HCEC 1CT (cell line): ENCODE measurements at regions not wholly inside any gene's neighbourhood (a gene's known extent, or its start where the extent isn't known, plus 50 kb on each side); places are given as distances from the start of the nearest gene placed in this dataset.

ENCODE experiments used
- DNase-seq: peaks from one replicate; pipeline ENCODE4 v3.0.0-alpha.2; 2017

GRCh38 chr14:44131861-44132260 lies 375.2 kb downstream of the FSCB start:
- no peak for DNase-seq

GRCh38 chr14:44113769-44114730 lies 393.0 kb downstream of the FSCB start:
- no peak for DNase-seq

DNA sequence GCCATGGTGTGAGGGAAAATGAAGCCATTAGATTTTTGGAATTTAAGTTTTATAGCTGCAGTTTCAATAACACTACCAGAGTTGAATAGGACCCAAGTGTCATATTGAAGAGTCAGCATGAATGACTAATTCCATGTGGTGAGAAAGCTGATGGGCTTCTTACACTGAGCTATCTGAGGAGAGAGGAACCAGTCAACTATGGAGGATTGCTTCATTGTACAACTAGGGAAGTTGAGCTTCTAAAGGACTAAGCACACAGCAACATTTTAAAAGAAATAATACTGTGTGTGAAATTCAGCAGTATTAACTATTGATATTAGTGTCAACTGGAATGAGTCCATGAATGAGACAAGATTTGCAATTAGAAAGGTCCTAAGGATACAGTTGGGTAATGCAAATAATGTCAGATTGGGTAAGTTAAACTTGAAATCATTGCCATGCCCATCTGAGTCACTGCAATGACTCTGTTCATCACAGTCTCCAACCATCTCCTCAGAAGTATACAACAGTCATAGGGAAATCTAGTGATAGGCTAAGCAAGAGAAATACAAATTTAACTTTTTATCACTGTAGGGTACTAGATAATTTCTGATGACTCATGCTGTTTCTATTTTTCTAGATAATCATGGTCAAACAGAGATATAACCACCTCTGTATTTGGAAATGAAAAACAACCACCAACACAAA lies 394.2 kb downstream of the FSCB start:
- no peak for DNase-seq

DNA sequence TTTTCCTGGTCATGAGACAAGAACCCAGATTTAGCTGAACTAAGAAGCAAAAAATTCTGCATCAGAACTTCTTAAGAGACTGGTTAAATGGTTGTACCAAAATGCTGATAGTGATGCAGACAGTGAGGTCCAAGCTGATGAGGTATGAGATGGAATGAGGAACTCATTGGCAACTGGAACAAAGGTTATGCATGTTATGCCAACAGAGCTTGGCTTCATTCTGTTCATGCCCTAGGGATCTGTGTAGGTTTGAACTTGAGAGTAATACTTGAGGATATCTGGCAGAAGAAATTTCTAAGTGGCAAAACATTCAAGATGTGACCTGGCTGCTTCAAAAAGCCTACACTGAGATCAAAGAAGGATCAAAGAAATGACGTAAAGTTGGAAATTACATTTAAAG lies 398.0 kb downstream of the FSCB start:
- DNase-seq = no peak

DNA sequence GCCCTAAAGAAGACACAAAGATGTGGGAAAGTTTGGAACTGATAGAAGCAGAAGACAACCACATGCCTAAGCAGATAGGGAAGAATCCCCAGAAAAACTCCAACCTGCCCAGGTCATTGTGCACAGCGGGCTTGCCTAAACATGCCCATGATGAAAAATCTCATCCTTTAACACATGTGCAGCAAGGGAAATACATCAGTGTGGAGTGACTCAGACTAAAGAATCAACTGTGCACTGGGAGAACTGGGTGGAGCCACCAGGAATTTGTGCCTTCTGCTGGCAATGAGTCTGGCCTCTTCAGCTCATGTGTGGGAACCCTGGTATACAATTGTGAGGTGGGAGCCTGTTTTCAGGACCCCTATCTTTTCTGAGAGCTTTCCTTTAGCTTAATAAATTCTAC lies 398.5 kb downstream of the FSCB start:
- no peak for DNase-seq

DNA sequence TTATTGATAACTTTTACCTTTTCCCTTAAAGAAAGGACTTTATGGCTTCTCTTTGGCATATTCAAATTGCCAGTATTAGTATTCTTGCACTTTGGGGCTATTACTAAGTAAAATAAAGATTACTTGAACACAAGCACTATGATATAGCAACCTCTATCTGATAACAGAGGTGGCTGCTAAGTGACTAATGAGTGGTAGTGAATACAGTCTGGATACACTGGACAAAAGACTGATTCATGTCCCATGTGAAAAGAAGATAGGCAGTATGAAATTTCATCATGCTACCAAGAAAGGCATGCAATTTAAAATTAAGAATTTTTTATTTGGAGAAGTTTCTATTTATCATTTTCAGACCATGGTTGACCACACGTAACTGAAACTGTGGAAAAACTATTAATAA lies 399.9 kb downstream of the FSCB start:
- no peak for DNase-seq

DNA sequence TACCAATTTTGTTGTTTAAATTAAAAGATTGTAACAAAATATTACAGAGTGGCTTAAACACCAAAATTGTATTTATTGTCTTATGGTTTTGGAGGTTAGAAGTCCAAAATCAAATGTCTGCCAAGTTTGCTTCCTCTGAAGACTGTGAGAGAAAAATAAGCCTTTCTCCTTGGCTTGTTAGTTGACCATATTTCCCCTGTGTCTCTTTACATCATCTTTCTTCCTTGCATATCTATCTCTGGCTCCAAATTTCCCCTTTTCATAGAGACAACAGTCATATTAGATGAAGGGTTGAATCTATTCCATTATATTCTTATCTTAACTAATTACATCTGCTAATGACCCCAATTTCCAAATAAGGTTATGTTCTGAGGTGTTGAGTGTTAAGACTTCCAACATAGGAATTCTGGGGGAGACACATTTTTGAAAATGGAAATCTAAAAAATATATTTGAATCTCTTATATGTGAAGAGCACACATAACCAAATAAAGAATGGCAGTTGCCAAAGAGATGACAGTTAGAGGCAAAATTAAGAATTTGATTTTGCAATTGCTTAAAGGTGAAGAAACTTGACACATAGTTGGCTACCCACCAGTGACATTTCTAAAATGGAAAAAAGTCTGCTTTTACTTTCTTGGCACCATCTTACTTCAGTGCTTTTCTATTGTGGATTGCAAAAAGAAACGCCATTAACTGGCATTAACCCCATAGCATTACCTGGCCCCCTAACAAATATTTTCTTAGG lies 407.2 kb downstream of the FSCB start:
- DNase-seq = no peak

GRCh38 chr14:44081146-44081545 lies 425.9 kb downstream of the FSCB start:
- DNase-seq = no peak

GRCh38 chr14:44070046-44070445 lies 437.0 kb downstream of the FSCB start:
- no peak for DNase-seq

DNA sequence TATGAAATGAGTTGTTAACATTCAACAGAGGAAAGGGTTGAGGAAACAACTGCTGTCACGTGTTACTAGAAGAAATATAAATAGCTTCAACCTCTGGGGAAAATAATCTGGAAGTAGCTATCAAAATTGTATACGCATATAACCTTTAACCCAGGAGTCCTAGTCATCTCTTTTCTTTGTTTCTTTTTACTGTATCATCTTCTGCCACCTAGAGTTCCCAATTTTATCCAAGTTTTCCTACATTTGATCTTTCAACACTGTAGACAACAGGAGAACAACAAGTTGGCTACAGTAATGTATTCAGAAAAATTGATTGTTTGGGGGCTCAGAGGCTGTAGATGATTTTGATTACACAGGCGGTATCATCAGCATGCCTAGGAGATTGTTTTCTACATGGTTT lies 453.7 kb downstream of the FSCB start:
- no peak for DNase-seq

DNA sequence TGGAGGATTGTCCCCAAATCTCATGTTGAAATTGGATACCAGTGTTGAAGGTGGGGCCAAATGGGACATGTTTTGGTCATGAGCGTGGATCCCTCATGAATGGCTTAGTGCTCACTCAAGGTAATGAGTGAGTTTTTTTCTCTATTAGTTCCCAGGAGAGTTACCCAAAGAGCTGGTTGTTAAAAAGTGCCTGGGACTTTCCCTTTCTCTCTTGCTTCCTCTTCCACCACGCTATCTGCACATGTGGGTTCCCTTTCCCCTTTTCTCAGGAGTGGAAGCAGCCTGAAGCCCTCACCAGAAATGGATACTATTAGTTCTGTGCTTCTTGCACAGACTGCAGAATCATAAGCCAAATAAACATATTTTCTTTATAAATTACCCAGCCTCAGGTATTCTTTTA lies 465.4 kb downstream of the FSCB start:
- DNase-seq = no peak

- no peak for DNase-seq
Observed at GRCh38 chr14:44040561-44040960, 466.5 kb downstream of the FSCB start.

- DNase-seq = no peak
Observed at GRCh38 chr14:44036248-44036647, 470.8 kb downstream of the FSCB start.

DNA sequence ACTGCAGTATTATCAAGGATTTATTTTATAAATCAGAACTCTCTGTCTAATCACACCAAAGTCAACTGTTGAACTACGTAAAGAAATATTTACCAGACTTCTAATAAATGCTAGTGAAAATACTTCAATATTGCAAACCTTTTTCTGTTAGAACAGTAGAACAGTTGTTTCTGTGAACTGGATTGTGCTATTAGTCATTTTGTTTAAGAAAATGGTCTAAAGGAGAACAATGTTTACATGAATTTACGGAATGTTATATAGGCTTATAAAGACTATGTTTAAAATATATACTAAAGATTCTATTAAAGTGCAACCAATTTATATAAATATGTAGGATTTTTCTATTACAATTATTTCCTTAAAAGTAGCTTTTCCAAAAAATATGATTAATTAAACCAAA lies 471.4 kb downstream of the FSCB start:
- DNase-seq = no peak

DNA sequence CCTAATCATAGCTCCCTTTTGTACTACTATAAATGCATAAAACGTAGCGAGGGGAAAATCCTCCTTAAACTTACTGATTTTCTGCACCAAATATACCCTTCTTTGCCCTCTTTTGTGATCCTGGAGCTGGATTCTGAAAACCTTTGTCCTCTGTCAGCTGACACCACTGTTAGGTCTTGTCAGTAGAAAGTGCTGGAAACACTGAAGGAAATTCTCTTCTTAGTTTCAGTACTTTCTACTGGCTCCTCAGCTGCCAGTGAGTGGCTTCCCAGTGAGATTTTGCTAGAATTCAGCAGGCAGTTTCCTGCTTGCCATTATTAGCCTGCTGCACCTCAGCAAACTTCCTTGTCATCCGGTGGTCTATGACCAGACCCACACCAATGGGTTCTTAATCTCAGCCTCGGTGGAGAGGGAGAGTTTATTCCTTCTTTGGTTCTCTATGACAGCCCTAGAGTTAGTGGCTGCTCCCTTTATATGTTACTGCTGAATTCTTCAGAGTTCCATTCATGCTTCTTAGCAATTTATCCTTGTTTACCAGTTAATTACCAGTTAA lies 476.2 kb downstream of the FSCB start:
- DNase-seq = no peak

GRCh38 chr14:44029933-44030332 lies 477.1 kb downstream of the FSCB start:
- no peak for DNase-seq

- DNase-seq = no peak
Observed at GRCh38 chr14:44027397-44027796, 479.7 kb downstream of the FSCB start.

- no peak for DNase-seq
Observed at GRCh38 chr14:44010595-44010994, 496.5 kb downstream of the FSCB start.

DNA sequence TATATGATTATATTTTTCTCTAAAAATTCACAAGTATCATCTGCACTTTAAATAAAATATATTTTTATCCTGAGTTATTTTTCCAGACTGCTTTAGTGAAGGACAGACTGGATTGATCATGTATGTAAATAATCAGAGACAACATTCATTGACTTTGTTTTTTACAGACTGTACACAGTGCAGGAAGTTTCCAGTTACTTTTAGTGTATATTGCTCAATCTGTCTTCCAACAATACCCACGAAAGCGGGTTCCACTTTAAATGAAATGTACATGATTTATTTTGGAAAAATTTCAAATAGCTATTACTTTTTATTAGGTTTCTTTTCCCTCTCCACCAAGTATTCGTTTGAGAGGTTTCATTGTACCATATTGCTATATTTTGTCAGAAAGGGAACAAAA lies 497.0 kb downstream of the FSCB start:
- no peak for DNase-seq

DNA sequence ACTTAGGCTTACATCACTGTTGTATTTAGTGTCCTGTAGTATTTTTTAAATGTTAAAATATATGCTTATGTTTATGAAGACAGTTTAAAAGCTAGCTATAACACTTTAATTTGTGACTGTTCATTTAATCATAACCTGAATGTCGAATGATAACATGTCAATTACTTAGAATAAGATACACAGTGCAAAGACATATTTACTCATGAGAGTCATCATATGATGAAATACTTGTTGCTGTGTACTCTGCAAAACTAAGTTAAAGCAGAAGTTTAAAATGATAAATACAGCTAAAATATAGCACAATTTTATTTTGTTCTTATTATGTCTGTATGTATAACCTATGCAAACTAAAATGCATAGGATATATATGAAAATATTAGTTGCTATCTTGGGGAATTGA lies 497.4 kb downstream of the FSCB start:
- no peak for DNase-seq

DNA sequence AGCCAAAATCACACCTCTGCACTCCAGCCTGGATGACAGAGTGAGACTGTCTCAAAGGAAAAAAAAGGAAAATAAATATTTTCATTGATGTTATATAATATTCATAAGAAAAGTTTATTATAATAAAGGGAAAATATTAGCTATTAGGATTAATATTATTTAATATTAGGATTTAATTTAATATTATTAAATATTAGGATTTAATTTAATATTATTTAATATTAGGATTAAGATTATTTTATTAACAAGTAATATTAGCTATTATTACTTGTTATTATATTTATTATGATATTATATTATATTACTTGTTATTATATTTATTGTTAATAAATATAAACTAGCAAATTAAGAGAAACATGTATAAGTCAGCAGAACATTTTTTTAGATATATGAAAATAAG lies 518.1 kb downstream of the FSCB start:
- no peak for DNase-seq

DNA sequence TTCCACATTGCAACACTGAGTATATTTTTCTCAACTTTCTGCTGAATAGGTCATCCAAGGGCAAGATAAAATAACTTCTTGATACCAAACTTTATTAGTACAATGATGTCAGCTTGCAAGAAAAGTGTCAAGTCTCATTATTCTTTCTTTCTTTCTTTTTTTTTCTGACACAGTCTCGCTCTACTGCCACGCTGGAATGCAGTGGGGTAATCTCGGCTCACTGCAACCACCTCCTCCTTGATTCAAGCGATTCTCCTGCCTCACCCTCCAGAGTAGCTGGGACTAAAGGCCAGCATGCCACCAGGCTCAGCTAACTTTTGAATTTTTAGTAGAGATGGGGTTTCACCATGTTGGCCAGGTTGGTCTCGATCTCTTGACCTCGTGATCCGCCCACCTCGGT lies 523.4 kb downstream of the FSCB start:
- DNase-seq = no peak

- DNase-seq = no peak
Observed at GRCh38 chr14:43981135-43981768, 525.8 kb downstream of the FSCB start.
